ENCODE measurements at regions not wholly inside any gene's neighbourhood (a gene's known extent, or its start where the extent isn't known, plus 50 kb on each side); places are given as distances from the start of the nearest gene placed in this dataset.

DNA sequence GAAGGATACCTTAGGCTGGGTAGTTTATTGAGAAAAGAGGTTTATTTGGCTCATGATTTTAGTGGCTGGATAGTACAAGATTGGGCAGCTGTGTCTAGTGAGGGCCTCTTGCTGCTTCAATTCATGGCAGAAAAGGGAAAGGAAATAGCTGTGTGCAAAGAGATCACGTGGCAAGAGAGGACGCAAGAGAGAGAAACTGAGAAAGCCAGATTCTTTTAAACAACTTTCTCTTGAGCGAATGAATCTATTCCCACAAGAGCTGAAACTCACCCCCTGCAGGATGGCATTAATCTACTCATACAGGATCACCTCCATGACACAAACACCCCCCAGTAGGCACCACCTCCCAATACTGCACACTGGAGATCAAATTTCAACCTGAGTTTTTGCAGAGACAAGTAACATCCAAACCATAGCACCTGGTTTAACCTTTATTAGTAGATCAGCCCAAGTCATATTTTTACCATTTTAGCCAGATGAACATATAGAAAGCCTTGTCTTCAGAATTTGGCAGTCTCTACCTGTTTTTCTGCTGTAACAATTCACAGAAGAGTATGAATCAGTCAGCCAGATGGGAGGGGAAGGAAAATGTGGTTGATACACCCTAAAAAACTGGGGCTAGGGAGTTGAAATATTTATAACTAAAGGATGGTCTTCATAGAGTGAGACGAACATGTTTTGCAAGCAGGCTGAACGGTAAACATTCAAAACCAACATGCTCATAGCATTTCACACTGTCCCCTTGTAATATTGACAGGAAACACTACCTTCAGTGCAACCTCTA, 73.9 kb upstream of the NCKAP5 start:
- Histone ChIP-seq H3K18ac (ENCODE audit: low read length) (no peak overlapping the region), H2BK5ac (ENCODE audit: low read length) (no peak overlapping the region), H3K9me3 (replicated peaks in 1 of 2; ENCODE audit: control insufficient read depth in 2 of 2, insufficient read depth in 1 of 2, low read depth in 1 of 2, low read length in 2 of 2) (peaks cover 0 to 88% of the 10 kb centered on the region in 2 donors), H4K91ac (ENCODE audit: low read depth, low read length, poor library complexity) (no peak overlapping the region), H3K4me2 (ENCODE audit: insufficient read depth, low read length, poor library complexity, severe bottlenecking) (no peak overlapping the region), H2BK12ac (ENCODE audit: low read length) (no peak overlapping the region), H2AFZ (ENCODE audit: low read length) (no peak overlapping the region), H2BK15ac (ENCODE audit: low read length) (no peak overlapping the region), H3K4me1 (ENCODE audit: control insufficient read depth in 2 of 2, insufficient read depth in 1 of 2, low read depth in 1 of 2, low read length in 2 of 2) (peaks cover 0 to 3% of the 10 kb centered on the region in 2 donors), H3K79me1 (ENCODE audit: low read depth, low read length) (no peaks in the 10 kb centered on the region), H3K4me3 (ENCODE audit: low read length in 2 of 2) (no peak overlapping the region), H4K8ac (ENCODE audit: low read depth, low read length) (no peak overlapping the region), H3K14ac (ENCODE audit: low read length) (no peak overlapping the region), H3K27me3 (ENCODE audit: control insufficient read depth in 3 of 3, insufficient read depth in 3 of 3, low read depth in 1 of 3, low read length in 3 of 3) (no peaks in the 10 kb centered on the region), H3K27ac (replicated peaks; ENCODE audit: low read length) (no peak overlapping the region), H2BK120ac (ENCODE audit: low read depth, low read length) (no peak overlapping the region), H3K9ac (ENCODE audit: low read depth, low read length, poor library complexity) (no peak overlapping the region), H3K36me3 (replicated peaks in 1 of 2; ENCODE audit: control insufficient read depth in 2 of 2, insufficient read depth in 2 of 2, low read length in 2 of 2) (peaks cover 0 to 24% of the 10 kb centered on the region in 2 donors), H3K4ac (ENCODE audit: low read length) (no peak overlapping the region), H2AK5ac (ENCODE audit: low read depth, low read length) (no peak overlapping the region), H3K23ac (ENCODE audit: low read depth, low read length, poor library complexity) (no peak overlapping the region)
- WGBS, 2 donors (ENCODE audit: extremely low coverage in 2 of 2, insufficient read length in 2 of 2, insufficient replicate concordance in 1 of 2), result no CpG with 5 or more reads among the region's 5 CpGs
- no peak for DNase-seq (ENCODE audit: low spot score)

DNA sequence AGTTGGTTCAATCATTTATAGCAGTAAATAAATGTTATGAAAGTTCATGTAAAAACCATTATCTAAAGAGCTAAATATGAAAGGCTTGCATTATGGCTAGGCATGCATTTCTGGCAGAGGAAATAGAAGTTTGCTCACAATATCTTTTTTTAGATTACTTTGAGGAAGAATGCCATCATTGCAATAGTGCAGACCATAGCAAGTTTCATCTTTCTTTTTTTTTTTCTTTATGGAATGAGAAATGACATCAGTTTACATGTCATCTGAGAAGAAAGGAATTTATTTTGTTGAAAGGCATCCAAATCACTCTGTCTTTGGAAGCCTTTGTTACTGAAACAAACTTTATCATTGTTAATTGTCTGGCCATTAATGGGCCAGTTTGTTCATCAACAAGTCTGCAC, 74.5 kb upstream of the NCKAP5 start:
- no peak overlapping the region for H3K4me3 ChIP-seq (ENCODE audit: low read length in 2 of 2)
- no peak overlapping the region for H3K18ac ChIP-seq (ENCODE audit: low read length)
- no peak overlapping the region for H3K27ac ChIP-seq (replicated peaks; ENCODE audit: low read length)
- DNase-seq (ENCODE audit: low spot score), result no peak
- no peak overlapping the region for H3K9ac ChIP-seq (ENCODE audit: low read depth, low read length, poor library complexity)
- H2BK5ac ChIP-seq (ENCODE audit: low read length), result no peak overlapping the region
- no peak overlapping the region for H3K14ac ChIP-seq (ENCODE audit: low read length)
- H2BK12ac ChIP-seq (ENCODE audit: low read length), result no peak overlapping the region
- no peaks in the 10 kb centered on the region for H3K79me1 ChIP-seq (ENCODE audit: low read depth, low read length)
- no peak overlapping the region for H3K4me2 ChIP-seq (ENCODE audit: insufficient read depth, low read length, poor library complexity, severe bottlenecking)
- H3K9me3 ChIP-seq (replicated peaks in 1 of 2; ENCODE audit: control insufficient read depth in 2 of 2, insufficient read depth in 1 of 2, low read depth in 1 of 2, low read length in 2 of 2), result peaks cover 0 to 87% of the 10 kb centered on the region in 2 donors
- H3K36me3 ChIP-seq (replicated peaks in 1 of 2; ENCODE audit: control insufficient read depth in 2 of 2, insufficient read depth in 2 of 2, low read length in 2 of 2), result peaks cover 0 to 24% of the 10 kb centered on the region in 2 donors
- no peak overlapping the region for H4K91ac ChIP-seq (ENCODE audit: low read depth, low read length, poor library complexity)
- no peak overlapping the region for H2AFZ ChIP-seq (ENCODE audit: low read length)
- no peak overlapping the region for H2BK120ac ChIP-seq (ENCODE audit: low read depth, low read length)
- H2AK5ac ChIP-seq (ENCODE audit: low read depth, low read length), result no peak overlapping the region
- no peak overlapping the region for H2BK15ac ChIP-seq (ENCODE audit: low read length)
- no peak overlapping the region for H3K4ac ChIP-seq (ENCODE audit: low read length)
- H3K27me3 ChIP-seq (ENCODE audit: control insufficient read depth in 3 of 3, insufficient read depth in 3 of 3, low read depth in 1 of 3, low read length in 3 of 3), result no peaks in the 10 kb centered on the region
- H3K23ac ChIP-seq (ENCODE audit: low read depth, low read length, poor library complexity), result no peak overlapping the region
- H3K4me1 ChIP-seq (ENCODE audit: control insufficient read depth in 2 of 2, insufficient read depth in 1 of 2, low read depth in 1 of 2, low read length in 2 of 2), result peaks cover 0 to 3% of the 10 kb centered on the region in 2 donors
- H4K8ac ChIP-seq (ENCODE audit: low read depth, low read length), result no peak overlapping the region

DNA sequence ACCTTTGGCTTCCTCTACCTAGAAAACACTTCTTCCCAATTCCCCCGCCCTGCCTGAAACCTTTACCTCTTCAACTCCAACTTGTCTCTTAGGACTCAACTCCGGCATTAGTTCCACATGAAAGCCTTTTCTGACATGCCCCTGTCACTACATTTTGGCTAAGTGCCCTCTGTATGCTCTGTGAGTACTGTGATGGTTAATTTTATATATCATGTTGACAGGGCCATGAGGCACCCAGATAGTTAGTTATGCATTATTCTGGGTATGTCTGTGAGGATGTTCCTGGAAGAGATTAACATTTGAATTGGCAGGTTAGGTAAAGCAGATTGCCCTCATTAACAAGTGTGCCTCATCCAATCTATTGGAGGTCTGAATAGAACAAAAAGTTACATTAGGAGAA, 75.6 kb upstream of the NCKAP5 start:
- H3K36me3 ChIP-seq (replicated peaks in 1 of 2; ENCODE audit: control insufficient read depth in 2 of 2, insufficient read depth in 2 of 2, low read length in 2 of 2), result peaks cover 0 to 24% of the 10 kb centered on the region in 2 donors
- peaks cover 0 to 3% of the 10 kb centered on the region in 2 donors for H3K4me1 ChIP-seq (ENCODE audit: control insufficient read depth in 2 of 2, insufficient read depth in 1 of 2, low read depth in 1 of 2, low read length in 2 of 2)
- H4K8ac ChIP-seq (ENCODE audit: low read depth, low read length), result no peak overlapping the region
- no peak overlapping the region for H3K18ac ChIP-seq (ENCODE audit: low read length)
- H3K27me3 ChIP-seq (ENCODE audit: control insufficient read depth in 3 of 3, insufficient read depth in 3 of 3, low read depth in 1 of 3, low read length in 3 of 3), result no peaks in the 10 kb centered on the region
- H3K9ac ChIP-seq (ENCODE audit: low read depth, low read length, poor library complexity), result no peak overlapping the region
- no peak overlapping the region for H2AFZ ChIP-seq (ENCODE audit: low read length)
- no peak overlapping the region for H3K27ac ChIP-seq (replicated peaks; ENCODE audit: low read length)
- no peak overlapping the region for H3K14ac ChIP-seq (ENCODE audit: low read length)
- no peak overlapping the region for H3K4me3 ChIP-seq (ENCODE audit: low read length in 2 of 2)
- no CpG with 5 or more reads among the region's 2 CpGs for WGBS, 2 donors (ENCODE audit: extremely low coverage in 2 of 2, insufficient read length in 2 of 2, insufficient replicate concordance in 1 of 2)
- no peak overlapping the region for H2BK120ac ChIP-seq (ENCODE audit: low read depth, low read length)
- no peak overlapping the region for H3K4ac ChIP-seq (ENCODE audit: low read length)
- H2AK5ac ChIP-seq (ENCODE audit: low read depth, low read length), result no peak overlapping the region
- no peak overlapping the region for H2BK12ac ChIP-seq (ENCODE audit: low read length)
- no peak overlapping the region for H2BK15ac ChIP-seq (ENCODE audit: low read length)
- no peak overlapping the region for H3K23ac ChIP-seq (ENCODE audit: low read depth, low read length, poor library complexity)
- no peaks in the 10 kb centered on the region for H3K79me1 ChIP-seq (ENCODE audit: low read depth, low read length)
- H2BK5ac ChIP-seq (ENCODE audit: low read length), result no peak overlapping the region
- H3K4me2 ChIP-seq (ENCODE audit: insufficient read depth, low read length, poor library complexity, severe bottlenecking), result no peak overlapping the region
- no peak for DNase-seq (ENCODE audit: low spot score)
- peaks cover 0 to 87% of the 10 kb centered on the region in 2 donors for H3K9me3 ChIP-seq (replicated peaks in 1 of 2; ENCODE audit: control insufficient read depth in 2 of 2, insufficient read depth in 1 of 2, low read depth in 1 of 2, low read length in 2 of 2)
- H4K91ac ChIP-seq (ENCODE audit: low read depth, low read length, poor library complexity), result no peak overlapping the region

DNA sequence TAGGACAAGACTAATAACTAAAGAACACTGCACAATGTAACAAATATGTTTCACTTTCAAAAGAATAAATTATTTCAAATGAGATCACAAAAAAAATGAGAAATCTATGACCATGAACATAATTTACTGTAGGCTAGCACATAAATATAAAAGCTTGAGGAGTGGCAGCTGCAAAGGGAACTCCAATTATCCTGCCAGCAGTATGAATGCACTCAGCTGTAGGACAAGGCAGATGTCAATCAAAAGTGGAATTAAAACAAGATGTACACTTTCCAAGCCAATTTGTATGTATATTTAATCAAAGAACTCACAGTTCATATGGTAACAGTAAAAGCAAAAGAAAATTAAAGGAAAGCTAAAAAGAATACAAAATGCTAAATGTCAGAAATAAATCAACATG, 76.6 kb upstream of the NCKAP5 start:
- no peak overlapping the region for H2AFZ ChIP-seq (ENCODE audit: low read length)
- H3K27ac ChIP-seq (replicated peaks; ENCODE audit: low read length), result no peak overlapping the region
- H2AK5ac ChIP-seq (ENCODE audit: low read depth, low read length), result no peak overlapping the region
- H3K23ac ChIP-seq (ENCODE audit: low read depth, low read length, poor library complexity), result no peak overlapping the region
- no peak overlapping the region for H2BK5ac ChIP-seq (ENCODE audit: low read length)
- H3K4ac ChIP-seq (ENCODE audit: low read length), result no peak overlapping the region
- peaks cover 0 to 87% of the 10 kb centered on the region in 2 donors for H3K9me3 ChIP-seq (replicated peaks in 1 of 2; ENCODE audit: control insufficient read depth in 2 of 2, insufficient read depth in 1 of 2, low read depth in 1 of 2, low read length in 2 of 2)
- H4K91ac ChIP-seq (ENCODE audit: low read depth, low read length, poor library complexity), result no peak overlapping the region
- H4K8ac ChIP-seq (ENCODE audit: low read depth, low read length), result no peak overlapping the region
- H2BK120ac ChIP-seq (ENCODE audit: low read depth, low read length), result no peak overlapping the region
- no peak for DNase-seq (ENCODE audit: low spot score)
- no peak overlapping the region for H3K4me2 ChIP-seq (ENCODE audit: insufficient read depth, low read length, poor library complexity, severe bottlenecking)
- H3K14ac ChIP-seq (ENCODE audit: low read length), result no peak overlapping the region
- H3K27me3 ChIP-seq (ENCODE audit: control insufficient read depth in 3 of 3, insufficient read depth in 3 of 3, low read depth in 1 of 3, low read length in 3 of 3), result no peaks in the 10 kb centered on the region
- peaks cover 0 to 3% of the 10 kb centered on the region in 2 donors for H3K4me1 ChIP-seq (ENCODE audit: control insufficient read depth in 2 of 2, insufficient read depth in 1 of 2, low read depth in 1 of 2, low read length in 2 of 2)
- no peak overlapping the region for H2BK15ac ChIP-seq (ENCODE audit: low read length)
- H3K18ac ChIP-seq (ENCODE audit: low read length), result no peak overlapping the region
- H3K4me3 ChIP-seq (ENCODE audit: low read length in 2 of 2), result no peak overlapping the region
- peaks cover 0 to 21% of the 10 kb centered on the region in 2 donors for H3K36me3 ChIP-seq (replicated peaks in 1 of 2; ENCODE audit: control insufficient read depth in 2 of 2, insufficient read depth in 2 of 2, low read length in 2 of 2)
- no peak overlapping the region for H3K9ac ChIP-seq (ENCODE audit: low read depth, low read length, poor library complexity)
- H2BK12ac ChIP-seq (ENCODE audit: low read length), result no peak overlapping the region
- H3K79me1 ChIP-seq (ENCODE audit: low read depth, low read length), result no peaks in the 10 kb centered on the region

Data from neuronal stem cell (in vitro differentiated cells).